VCaP (cell line): ENCODE measurements at regions not wholly inside any gene's neighbourhood (a gene's known extent, or its start where the extent isn't known, plus 50 kb on each side); places are given as distances from the start of the nearest gene placed in this dataset.

Experiments
- H3K27ac ChIP-seq: fragments of 450-650 bp; 2 replicates; pipeline ENCODE4 v1.5.1; 2017
- TF ChIP-seq, protein P1 (sequence below): fragments of 450-650 bp; conservative IDR thresholded peaks from 2 replicates; pipeline ENCODE4 v1.5.1; 2017; ENCODE audit warnings: mild to moderate bottlenecking, moderate library complexity

DNA sequence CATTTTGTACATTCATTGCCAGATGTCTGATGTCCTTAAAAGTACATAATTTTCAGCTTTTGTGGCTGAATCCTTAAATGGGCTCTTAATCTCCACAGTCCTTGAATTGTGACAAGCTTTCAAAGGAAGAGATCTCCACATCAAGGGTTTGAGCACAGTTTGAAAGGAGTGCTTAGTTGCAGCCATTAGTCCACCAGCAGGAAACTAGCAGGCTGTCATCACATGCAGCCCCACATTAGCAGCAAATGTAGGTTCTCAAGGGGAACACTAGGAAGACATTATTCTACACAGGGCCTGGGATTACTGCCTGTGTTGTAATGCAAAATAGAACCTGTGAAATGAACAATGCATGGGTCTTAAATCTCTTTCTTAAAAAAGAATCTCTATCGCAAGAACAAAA lies 173.2 kb downstream of the CBLL2 start:
- no peak overlapping the region for H3K27ac ChIP-seq

DNA sequence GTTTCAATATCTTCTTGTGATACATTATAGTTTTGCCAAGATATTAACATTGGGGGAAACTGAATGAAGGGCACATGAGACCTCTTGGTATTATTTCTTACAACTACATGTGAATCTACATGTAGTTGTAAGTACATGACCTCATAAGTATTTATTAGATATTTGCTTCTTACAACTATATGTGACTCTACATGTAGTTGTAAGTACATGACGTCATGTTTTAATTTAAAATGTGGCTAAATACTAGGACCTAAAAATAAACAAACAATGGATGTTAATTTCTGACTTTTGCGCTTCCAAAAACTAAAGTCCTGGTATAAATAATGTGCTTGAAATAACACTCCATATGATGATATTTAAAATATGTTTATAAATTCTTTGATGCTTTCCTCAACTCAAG lies 190.2 kb downstream of the CBLL2 start:
- TF ChIP-seq, protein P1, sequence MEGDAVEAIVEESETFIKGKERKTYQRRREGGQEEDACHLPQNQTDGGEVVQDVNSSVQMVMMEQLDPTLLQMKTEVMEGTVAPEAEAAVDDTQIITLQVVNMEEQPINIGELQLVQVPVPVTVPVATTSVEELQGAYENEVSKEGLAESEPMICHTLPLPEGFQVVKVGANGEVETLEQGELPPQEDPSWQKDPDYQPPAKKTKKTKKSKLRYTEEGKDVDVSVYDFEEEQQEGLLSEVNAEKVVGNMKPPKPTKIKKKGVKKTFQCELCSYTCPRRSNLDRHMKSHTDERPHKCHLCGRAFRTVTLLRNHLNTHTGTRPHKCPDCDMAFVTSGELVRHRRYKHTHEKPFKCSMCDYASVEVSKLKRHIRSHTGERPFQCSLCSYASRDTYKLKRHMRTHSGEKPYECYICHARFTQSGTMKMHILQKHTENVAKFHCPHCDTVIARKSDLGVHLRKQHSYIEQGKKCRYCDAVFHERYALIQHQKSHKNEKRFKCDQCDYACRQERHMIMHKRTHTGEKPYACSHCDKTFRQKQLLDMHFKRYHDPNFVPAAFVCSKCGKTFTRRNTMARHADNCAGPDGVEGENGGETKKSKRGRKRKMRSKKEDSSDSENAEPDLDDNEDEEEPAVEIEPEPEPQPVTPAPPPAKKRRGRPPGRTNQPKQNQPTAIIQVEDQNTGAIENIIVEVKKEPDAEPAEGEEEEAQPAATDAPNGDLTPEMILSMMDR: no peak
- no peak overlapping the region for H3K27ac ChIP-seq

More for the DNA sequence above, 173.2 kb downstream of the CBLL2 start:
- TF ChIP-seq, protein P1: no peak

DNA sequence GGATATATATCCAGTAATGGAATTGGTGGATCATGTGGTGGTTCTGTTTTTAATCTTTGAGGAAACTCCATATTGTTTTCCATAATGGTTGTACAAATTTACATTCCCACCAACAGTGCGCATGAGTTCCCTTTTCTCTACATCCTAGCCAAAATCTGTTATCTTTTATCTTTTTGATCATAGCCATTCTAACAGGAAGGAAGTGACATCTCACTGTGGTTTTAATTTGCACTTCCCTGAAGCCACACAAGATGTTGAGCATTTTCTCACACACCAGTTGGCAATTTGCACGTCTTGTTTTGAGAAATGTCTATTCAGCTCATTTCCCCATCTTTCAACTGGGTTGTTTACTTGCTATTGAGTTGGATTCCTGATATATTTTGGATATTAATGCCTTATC lies 194.9 kb downstream of the CBLL2 start:
- no peak overlapping the region for H3K27ac ChIP-seq
- TF ChIP-seq, protein P1: no peak

DNA sequence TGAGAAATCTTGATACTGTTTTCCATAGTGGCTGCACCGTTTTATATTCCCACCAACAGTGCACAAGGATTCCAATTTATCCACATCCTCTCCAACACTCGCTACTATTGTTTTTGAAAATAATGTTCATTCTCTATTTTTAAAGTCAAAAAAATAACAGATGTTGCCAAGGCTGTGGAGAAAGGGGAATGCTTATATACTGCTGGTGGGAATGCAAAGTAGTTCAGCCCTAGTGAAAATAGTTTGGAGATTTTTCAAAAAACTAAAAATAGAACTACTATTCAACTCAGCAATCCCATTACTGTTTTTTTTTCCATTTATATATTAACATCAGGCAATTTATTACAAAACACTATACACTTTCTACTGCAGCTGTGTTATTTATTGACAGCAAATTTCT lies 208.7 kb downstream of the CBLL2 start:
- TF ChIP-seq, protein P1: no peak
- no peak overlapping the region for H3K27ac ChIP-seq

DNA sequence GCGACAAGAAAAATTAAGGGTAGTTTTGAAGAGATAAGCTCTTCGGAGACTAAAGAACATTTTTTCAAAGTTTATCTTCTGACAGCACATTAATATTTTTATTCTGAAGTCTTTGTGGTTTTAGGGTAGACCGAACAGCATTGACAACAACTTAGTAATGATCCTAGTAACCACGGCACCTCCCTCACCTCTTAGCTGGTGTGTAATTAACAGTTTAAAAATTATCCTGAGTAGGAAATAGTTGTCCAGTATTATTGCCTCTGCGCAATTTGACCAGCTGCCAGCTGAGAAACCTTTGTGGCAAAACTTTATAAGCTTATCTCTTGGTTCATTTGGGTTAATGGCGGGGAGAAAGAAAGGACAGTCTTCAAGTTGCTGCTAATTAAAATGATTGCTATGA lies 213.6 kb downstream of the CBLL2 start:
- TF ChIP-seq, protein P1: no peak
- no peak overlapping the region for H3K27ac ChIP-seq

DNA sequence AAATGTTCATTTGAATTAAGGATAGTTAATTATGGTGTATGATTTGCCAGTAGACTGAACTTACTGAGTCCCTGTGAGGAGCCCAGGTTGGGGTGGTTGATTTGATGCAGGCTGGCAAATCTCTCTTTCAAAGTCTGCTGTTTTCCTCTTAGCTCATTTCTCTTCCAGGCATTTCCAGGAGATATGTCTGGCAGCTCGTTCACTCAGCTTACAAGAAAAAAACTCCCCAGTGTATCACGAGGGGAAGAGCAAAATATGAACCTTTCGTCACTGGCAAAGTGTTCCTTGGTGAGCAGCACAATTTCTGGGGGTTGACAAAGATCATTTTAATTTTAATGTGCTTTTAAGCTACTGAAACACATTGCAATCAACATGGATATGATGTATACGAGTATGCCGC lies 244.2 kb downstream of the CBLL2 start:
- H3K27ac ChIP-seq: no peak overlapping the region
- TF ChIP-seq, protein P1: no peak

DNA sequence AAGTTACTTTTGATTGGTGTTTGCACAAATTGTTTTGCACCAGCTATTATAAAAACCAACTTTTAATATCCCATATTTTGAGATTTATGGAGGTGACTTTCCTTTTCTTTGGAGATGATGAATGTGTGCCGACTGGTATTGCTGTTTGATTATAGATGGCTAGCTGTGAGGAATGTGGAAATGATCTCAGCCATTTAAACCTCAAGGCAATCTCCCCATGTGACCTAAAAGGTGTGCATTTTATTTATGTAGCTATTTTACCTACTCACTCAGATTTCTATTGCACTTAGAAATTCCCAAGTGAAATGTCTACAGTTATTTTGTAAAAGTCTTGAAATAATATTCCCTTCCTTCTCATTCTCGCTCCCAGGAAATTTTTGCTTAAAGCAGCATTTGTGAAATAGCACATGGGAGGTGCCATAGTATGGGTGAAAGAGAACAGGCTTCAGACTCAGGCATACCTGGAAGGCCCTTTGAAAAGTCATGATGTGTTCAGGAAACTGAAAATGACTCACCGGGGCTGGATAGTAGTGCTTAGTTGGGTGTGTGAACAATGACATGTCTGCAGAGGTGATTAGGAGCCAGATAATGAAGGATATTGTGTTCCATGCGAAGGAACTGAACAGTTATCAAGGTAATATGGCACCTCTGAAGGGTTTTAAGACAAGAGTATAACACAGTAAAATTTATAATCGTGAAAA lies 247.6 kb downstream of the CBLL2 start:
- no peak overlapping the region for H3K27ac ChIP-seq
- TF ChIP-seq, protein P1: no peak
